ENCODE measurements at regions not wholly inside any gene's neighbourhood (a gene's known extent, or its start where the extent isn't known, plus 50 kb on each side); places are given as distances from the start of the nearest gene placed in this dataset.

GRCh38 chr4:32032136-32032672 lies 1312.0 kb downstream of the PCDH7 start:
- intact Hi-C loops (cut with micrococcal nuclease; ENCODE audit: unreplicated experiment) = no loop called here
- no peaks in the 10 kb centered on the region for H3K9me3 Mint-ChIP-seq (ENCODE audit: low read depth, unreplicated experiment)
- H3K27me3 Mint-ChIP-seq (ENCODE audit: unreplicated experiment) = no peaks in the 10 kb centered on the region
- no TSS peak for BruUV-seq (replicated peaks)
- no peaks in the 10 kb centered on the region for H3K4me1 Mint-ChIP-seq (ENCODE audit: low read depth, unreplicated experiment)
- CTCF ChIA-PET = no interaction called here
- no peak for TF ChIP-seq CTCF (IDR thresholded peaks at IDR 0.05; ENCODE audit: unreplicated experiment)
- no peaks in the 10 kb centered on the region for H3K36me3 Mint-ChIP-seq (ENCODE audit: insufficient read depth, unreplicated experiment)
- H3K4me3 Mint-ChIP-seq (ENCODE audit: low read depth, unreplicated experiment) = no peak overlapping the region
- DNase-seq = no peak
- H3K27ac Mint-ChIP-seq (ENCODE audit: unreplicated experiment) = no peak overlapping the region

GRCh38 chr4:32037399-32037798 lies 1317.2 kb downstream of the PCDH7 start:
- no peak for TF ChIP-seq CTCF (IDR thresholded peaks at IDR 0.05; ENCODE audit: unreplicated experiment)
- no peak for DNase-seq
- H3K27ac Mint-ChIP-seq (ENCODE audit: unreplicated experiment) = no peak overlapping the region
- intact Hi-C loops (cut with micrococcal nuclease; ENCODE audit: unreplicated experiment) = no loop called here
- no peak overlapping the region for H3K4me3 Mint-ChIP-seq (ENCODE audit: low read depth, unreplicated experiment)
- H3K4me1 Mint-ChIP-seq (ENCODE audit: low read depth, unreplicated experiment) = no peaks in the 10 kb centered on the region
- CTCF ChIA-PET = no interaction called here
- H3K9me3 Mint-ChIP-seq (ENCODE audit: low read depth, unreplicated experiment) = no peaks in the 10 kb centered on the region
- BruUV-seq (replicated peaks) = no TSS peak
- H3K27me3 Mint-ChIP-seq (ENCODE audit: unreplicated experiment) = no peaks in the 10 kb centered on the region
- no peaks in the 10 kb centered on the region for H3K36me3 Mint-ChIP-seq (ENCODE audit: insufficient read depth, unreplicated experiment)

GRCh38 chr4:32042486-32043247 lies 1322.5 kb downstream of the PCDH7 start:
- no peak overlapping the region for H3K27ac Mint-ChIP-seq (ENCODE audit: unreplicated experiment)
- DNase-seq = no peak
- TF ChIP-seq CTCF (IDR thresholded peaks at IDR 0.05; ENCODE audit: unreplicated experiment) = no peak
- H3K4me3 Mint-ChIP-seq (ENCODE audit: low read depth, unreplicated experiment) = no peak overlapping the region
- BruUV-seq (replicated peaks) = no TSS peak
- intact Hi-C loops (cut with micrococcal nuclease; ENCODE audit: unreplicated experiment) = no loop called here
- CTCF ChIA-PET = no interaction called here
- no peaks in the 10 kb centered on the region for H3K27me3 Mint-ChIP-seq (ENCODE audit: unreplicated experiment)
- H3K36me3 Mint-ChIP-seq (ENCODE audit: insufficient read depth, unreplicated experiment) = no peaks in the 10 kb centered on the region
- no peaks in the 10 kb centered on the region for H3K4me1 Mint-ChIP-seq (ENCODE audit: low read depth, unreplicated experiment)
- H3K9me3 Mint-ChIP-seq (ENCODE audit: low read depth, unreplicated experiment) = no peaks in the 10 kb centered on the region

GRCh38 chr4:32043248-32043633 lies 1323.1 kb downstream of the PCDH7 start:
- H3K4me3 Mint-ChIP-seq (ENCODE audit: low read depth, unreplicated experiment) = no peak overlapping the region
- CTCF ChIA-PET = no interaction called here
- no peak for DNase-seq
- intact Hi-C loops (cut with micrococcal nuclease; ENCODE audit: unreplicated experiment) = no loop called here
- H3K27me3 Mint-ChIP-seq (ENCODE audit: unreplicated experiment) = no peaks in the 10 kb centered on the region
- no peaks in the 10 kb centered on the region for H3K36me3 Mint-ChIP-seq (ENCODE audit: insufficient read depth, unreplicated experiment)
- H3K9me3 Mint-ChIP-seq (ENCODE audit: low read depth, unreplicated experiment) = no peaks in the 10 kb centered on the region
- H3K4me1 Mint-ChIP-seq (ENCODE audit: low read depth, unreplicated experiment) = no peaks in the 10 kb centered on the region
- H3K27ac Mint-ChIP-seq (ENCODE audit: unreplicated experiment) = no peak overlapping the region
- TF ChIP-seq CTCF (IDR thresholded peaks at IDR 0.05; ENCODE audit: unreplicated experiment) = no peak
- BruUV-seq (replicated peaks) = no TSS peak

Data from Calu3 (cell line).